Prostate gland (tissue), 2 donors: ENCODE measurements at regions not wholly inside any gene's neighbourhood (a gene's known extent, or its start where the extent isn't known, plus 50 kb on each side); places are given as distances from the start of the nearest gene placed in this dataset.

Experiments used
- DNase-seq: peaks from one replicate; pipeline ENCODE4 v3.0.0-alpha.2; 2019; ENCODE audit warnings: low spot score
- H3K27ac ChIP-seq, 2 donors: fragments of 200-600 bp; sonication (generic); 2 replicates each; pipeline ENCODE4 v1.5.1; 2017 to 2019
- H3K27me3 ChIP-seq: fragments of 200-600 bp; sonication (generic); replicated peaks from 2 replicates; pipeline ENCODE4 v1.5.1; 2019; ENCODE audit not compliant: insufficient read depth
- H3K36me3 ChIP-seq, 2 donors: fragments of 200-600 bp; sonication (generic); 1 replicate in 1 of 2; 2 replicates in 1 of 2; pipeline versions ENCODE4 v1.5.1 to v1.8.1; 2017 to 2019
- H3K4me1 ChIP-seq: fragments of 200-600 bp; sonication (generic); replicated peaks from 2 replicates; pipeline ENCODE4 v1.5.1; 2019
- H3K4me3 ChIP-seq, 2 donors: fragments of 200-600 bp; sonication (generic); 2 replicates each; pipeline ENCODE4 v1.5.1; 2017 to 2019
- H3K9me3 ChIP-seq: fragments of 200-600 bp; sonication (generic); 2 replicates; pipeline ENCODE4 v1.5.1; 2017
- CTCF ChIP-seq, 4 experiments: fragments of 200-600 bp in 2 of 4; fragments of 450-650 bp in 2 of 4; sonication (generic) in 2 of 4; IDR thresholded peaks; 1 replicate in 3 of 4; 2 replicates in 1 of 4; pipeline ENCODE4 v1.5.1; 2016 to 2019; ENCODE audit warnings: antibody characterized with exemption in 4 of 4, mild to moderate bottlenecking in 2 of 4, moderate library complexity in 2 of 4
- POLR2A ChIP-seq: fragments of 450-650 bp; IDR thresholded peaks from one replicate; pipeline ENCODE4 v1.6.1; 2016; ENCODE audit warnings: antibody characterized with exemption, mild to moderate bottlenecking
- POLR2AphosphoS5 ChIP-seq: sonication (generic); formaldehyde crosslinking; IDR thresholded peaks from one replicate; pipeline ENCODE4 v1.6.1; 2017; ENCODE audit warnings: antibody characterized with exemption
- WGBS: methylation state at CpG from one replicate; pipeline ENCODE4 v1.1.5; 2018; 5-methylcytosine and 5-hydroxymethylcytosine counted together
- intact Hi-C: fragments of 100-400 bp; cut with DNase I; formaldehyde crosslinking; loops from one replicate; pipeline ENCODE4 v1.14.2; 2022

GRCh38 chr9:81211741-81212140 lies 477.6 kb downstream of the TLE1 start:
- Histone ChIP-seq H3K36me3 (no peaks in the 10 kb centered on the region), H3K27ac (no peak overlapping the region), H3K4me3 (no peak overlapping the region), H3K27me3 (no peaks in the 10 kb centered on the region), H3K4me1 (no peaks in the 10 kb centered on the region), H3K9me3 (no peaks in the 10 kb centered on the region)
- no peak for DNase-seq
- intact Hi-C loops = no loop called here
- WGBS = 82% methylated on average over 3 of the region's 3 CpGs
- TF ChIP-seq POLR2A (no peak), POLR2AphosphoS5 (no peak)

- intact Hi-C loops = no loop called here
- H3K36me3 ChIP-seq = no peaks in the 10 kb centered on the region
- no peak overlapping the region for H3K27ac ChIP-seq
- WGBS = 93% methylated on average over 4 of the region's 4 CpGs
- no peaks in the 10 kb centered on the region for H3K27me3 ChIP-seq
- no peaks in the 10 kb centered on the region for H3K4me1 ChIP-seq
- H3K4me3 ChIP-seq = no peak overlapping the region
- TF ChIP-seq POLR2AphosphoS5 = no peak
- TF ChIP-seq POLR2A = no peak
- TF ChIP-seq CTCF (IDR thresholded peaks at IDR 0.05) = no peak
- no peaks in the 10 kb centered on the region for H3K9me3 ChIP-seq
- DNase-seq = no peak
Observed at GRCh38 chr9:81207651-81208050, 481.7 kb downstream of the TLE1 start.

- DNase-seq = no peak
- Histone ChIP-seq H3K27ac (no peak overlapping the region), H3K27me3 (no peaks in the 10 kb centered on the region), H3K4me1 (no peaks in the 10 kb centered on the region), H3K36me3 (no peaks in the 10 kb centered on the region), H3K9me3 (no peaks in the 10 kb centered on the region), H3K4me3 (no peak overlapping the region)
- intact Hi-C loops = no loop called here
- TF ChIP-seq POLR2AphosphoS5 = no peak
- no peak for TF ChIP-seq CTCF (IDR thresholded peaks at IDR 0.05)
- TF ChIP-seq POLR2A = no peak
- 94% methylated on average over 6 of the region's 6 CpGs for WGBS
Observed at GRCh38 chr9:81202292-81202691, 487.1 kb downstream of the TLE1 start.

- no peak for TF ChIP-seq POLR2AphosphoS5
- no peak for TF ChIP-seq POLR2A
- no peak for TF ChIP-seq CTCF (IDR thresholded peaks at IDR 0.05)
- intact Hi-C loops = no loop called here
- Histone ChIP-seq H3K27ac (no peak overlapping the region), H3K9me3 (no peaks in the 10 kb centered on the region), H3K27me3 (no peaks in the 10 kb centered on the region), H3K4me1 (no peaks in the 10 kb centered on the region), H3K36me3 (no peaks in the 10 kb centered on the region), H3K4me3 (no peak overlapping the region)
- 93% methylated on average over 4 of the region's 4 CpGs for WGBS
- DNase-seq = no peak
Observed at GRCh38 chr9:81195206-81195605, 494.1 kb downstream of the TLE1 start.

GRCh38 chr9:81193362-81194339 lies 495.7 kb downstream of the TLE1 start:
- WGBS = 16% methylated on average over 1 of the region's 1 CpG
- no peaks in the 10 kb centered on the region for H3K9me3 ChIP-seq
- no peak for DNase-seq
- intact Hi-C loops = no loop called here
- H3K27ac ChIP-seq = no peak overlapping the region
- H3K4me1 ChIP-seq = no peaks in the 10 kb centered on the region
- TF ChIP-seq POLR2A (no peak), POLR2AphosphoS5 (no peak), CTCF (IDR thresholded peaks at IDR 0.05) (no peak)
- no peak overlapping the region for H3K4me3 ChIP-seq
- no peaks in the 10 kb centered on the region for H3K27me3 ChIP-seq
- no peaks in the 10 kb centered on the region for H3K36me3 ChIP-seq
